ENCODE measurements at regions not wholly inside any gene's neighbourhood (a gene's known extent, or its start where the extent isn't known, plus 50 kb on each side); places are given as distances from the start of the nearest gene placed in this dataset.

GRCh38 chr2:192515937-192516336 lies 321.2 kb upstream of the TMEFF2 start:
- TF ChIP-seq CTCF (conservative IDR thresholded peaks at IDR 0.05; ENCODE audit: low read depth, low read length) (no peak), EZH2phosphoT487 (IDR thresholded peaks at IDR 0.05; ENCODE audit: borderline replicate concordance, low read length) (no peak)
